Superior temporal gyrus (tissue), 1 donor: ENCODE measurements at regions not wholly inside any gene's neighbourhood (a gene's known extent, or its start where the extent isn't known, plus 50 kb on each side); places are given as distances from the start of the nearest gene placed in this dataset.
A peak's percentile ranks its signal among the peaks of the same experiment; 100 is the strongest.

Source experiments
- DNase-seq: peaks from one replicate; pipeline ENCODE4 v3.0.0-alpha.2; 2016; ENCODE audit errors: extremely low spot score

GRCh38 chr17:56648321-56648720 lies 54.8 kb downstream of the NOG start:
- DNase-seq = no peak

- no peak for DNase-seq
These were observed 55.3 kb downstream of the NOG start for GRCh38 chr17:56648806-56649205.

GRCh38 chr17:56652628-56653027 lies 59.1 kb downstream of the NOG start:
- no peak for DNase-seq

- DNase-seq = no peak
These were observed 60.4 kb downstream of the NOG start for GRCh38 chr17:56653877-56654276.

GRCh38 chr17:56656701-56657327 lies 63.3 kb downstream of the NOG start:
- DNase-seq = no peak

- no peak for DNase-seq
These were observed 65.1 kb downstream of the NOG start for GRCh38 chr17:56658648-56659047.

GRCh38 chr17:56659622-56660021 lies 66.1 kb downstream of the NOG start:
- DNase-seq = no peak

GRCh38 chr17:56661906-56662305 lies 68.4 kb downstream of the NOG start:
- no peak for DNase-seq

- no peak for DNase-seq
These were observed 72.4 kb downstream of the NOG start for GRCh38 chr17:56665864-56666263.

GRCh38 chr17:56667925-56668458 lies 74.5 kb downstream of the NOG start:
- DNase-seq = no peak

GRCh38 chr17:56672195-56672594 lies 78.7 kb downstream of the NOG start:
- DNase-seq = no peak

GRCh38 chr17:56674401-56674925 lies 81.0 kb downstream of the NOG start:
- DNase-seq = no peak

GRCh38 chr17:56675876-56676660 lies 82.6 kb downstream of the NOG start:
- no peak for DNase-seq

- DNase-seq = peak; percentile 17
These were observed 83.3 kb downstream of the NOG start for GRCh38 chr17:56676810-56677209.

- no peak for DNase-seq
These were observed 85.0 kb downstream of the NOG start for GRCh38 chr17:56678249-56679114.

GRCh38 chr17:56679115-56679776 lies 85.7 kb downstream of the NOG start:
- peak; percentile 77 for DNase-seq

GRCh38 chr17:56679777-56680422 lies 86.4 kb downstream of the NOG start:
- no peak for DNase-seq

- DNase-seq = no peak
These were observed 87.2 kb downstream of the NOG start for GRCh38 chr17:56680676-56681075.

GRCh38 chr17:56681561-56682266 lies 88.2 kb downstream of the NOG start:
- no peak for DNase-seq

- no peak for DNase-seq
These were observed 94.7 kb downstream of the NOG start for GRCh38 chr17:56688151-56688550.
